ENCODE measurements at regions not wholly inside any gene's neighbourhood (a gene's known extent, or its start where the extent isn't known, plus 50 kb on each side); places are given as distances from the start of the nearest gene placed in this dataset.

GRCh38 chr6:134453792-134454510 is 136.0 kb upstream of the SGK1 start:
- no peak for DNase-seq (ENCODE audit: low spot score)

GRCh38 chr6:134452906-134453305 is 135.0 kb upstream of the SGK1 start:
- DNase-seq (ENCODE audit: low spot score) = no peak

GRCh38 chr6:134451529-134451928 is 133.6 kb upstream of the SGK1 start:
- no peak for DNase-seq (ENCODE audit: low spot score)

- DNase-seq (ENCODE audit: low spot score) = no peak
Measured at GRCh38 chr6:134449781-134450180, 131.9 kb upstream of the SGK1 start.

GRCh38 chr6:134449004-134449403 is 131.1 kb upstream of the SGK1 start:
- no peak for DNase-seq (ENCODE audit: low spot score)

- DNase-seq (ENCODE audit: low spot score) = no peak
Measured at GRCh38 chr6:134447883-134448387, 130.0 kb upstream of the SGK1 start.

- no peak for DNase-seq (ENCODE audit: low spot score)
Measured at GRCh38 chr6:134447423-134447822, 129.5 kb upstream of the SGK1 start.

- DNase-seq (ENCODE audit: low spot score) = no peak
Measured at GRCh38 chr6:134446896-134447295, 129.0 kb upstream of the SGK1 start.

GRCh38 chr6:134446218-134446848 is 128.4 kb upstream of the SGK1 start:
- no peak for DNase-seq (ENCODE audit: low spot score)

GRCh38 chr6:134443009-134443408 is 125.1 kb upstream of the SGK1 start:
- DNase-seq (ENCODE audit: low spot score) = no peak

- no peak for DNase-seq (ENCODE audit: low spot score)
Measured at GRCh38 chr6:134442073-134442472, 124.2 kb upstream of the SGK1 start.

- DNase-seq (ENCODE audit: low spot score) = no peak
Measured at GRCh38 chr6:134438837-134439236, 120.9 kb upstream of the SGK1 start.

- DNase-seq (ENCODE audit: low spot score) = no peak
Measured at GRCh38 chr6:134437376-134437775, 119.5 kb upstream of the SGK1 start.

- no peak for DNase-seq (ENCODE audit: low spot score)
Measured at GRCh38 chr6:134436950-134437349, 119.0 kb upstream of the SGK1 start.

GRCh38 chr6:134436281-134436815 is 118.4 kb upstream of the SGK1 start:
- DNase-seq (ENCODE audit: low spot score) = no peak

- DNase-seq (ENCODE audit: low spot score) = no peak
Measured at GRCh38 chr6:134435814-134436280, 117.9 kb upstream of the SGK1 start.

- no peak for DNase-seq (ENCODE audit: low spot score)
Measured at GRCh38 chr6:134434019-134434942, 116.4 kb upstream of the SGK1 start.

GRCh38 chr6:134432036-134432435 is 114.1 kb upstream of the SGK1 start:
- DNase-seq (ENCODE audit: low spot score) = no peak

- no peak for DNase-seq (ENCODE audit: low spot score)
Measured at GRCh38 chr6:134431421-134431859, 113.5 kb upstream of the SGK1 start.

GRCh38 chr6:134429861-134430380 is 112.0 kb upstream of the SGK1 start:
- no peak for DNase-seq (ENCODE audit: low spot score)

- DNase-seq (ENCODE audit: low spot score) = no peak
Measured at GRCh38 chr6:134427721-134428120, 109.8 kb upstream of the SGK1 start.

- no peak for DNase-seq (ENCODE audit: low spot score)
Measured at GRCh38 chr6:134426623-134427022, 108.7 kb upstream of the SGK1 start.
